ENCODE measurements at regions not wholly inside any gene's neighbourhood (a gene's known extent, or its start where the extent isn't known, plus 50 kb on each side); places are given as distances from the start of the nearest gene placed in this dataset.

- H4K20me1 ChIP-seq (ENCODE audit: low read depth, low read length): no peaks in the 10 kb centered on the region
- no peaks in the 10 kb centered on the region for H3K9me2 ChIP-seq (replicated peaks; ENCODE audit: insufficient read depth, low read length)
- no peak overlapping the region for H3K9ac ChIP-seq (ENCODE audit: low read length)
- no peak overlapping the region for H2AFZ ChIP-seq (ENCODE audit: low read depth, low read length, severe bottlenecking)
- H3K36me3 ChIP-seq (ENCODE audit: low read length): no peaks in the 10 kb centered on the region
- H3K4me3 ChIP-seq (ENCODE audit: insufficient read depth, low read length, poor library complexity, severe bottlenecking): no peak overlapping the region
- peaks cover 4% of the 10 kb centered on the region; the same call in 1 of the 2 replicates for H3K9me3 ChIP-seq (ENCODE audit: insufficient read depth, low read length)
- no peaks in the 10 kb centered on the region for H3K79me2 ChIP-seq (ENCODE audit: insufficient read depth, low read length)
- no peak for TF ChIP-seq EZH2phosphoT487 (conservative IDR thresholded peaks at IDR 0.05; ENCODE audit: low read length)
- no peak for TF ChIP-seq CTCF (IDR thresholded peaks at IDR 0.05; ENCODE audit: insufficient read depth, low read length, poor library complexity, severe bottlenecking)
- H3K4me2 ChIP-seq (ENCODE audit: low read depth, low read length, poor library complexity, severe bottlenecking): no peak overlapping the region
- H3F3A ChIP-seq (ENCODE audit: insufficient read depth): no peaks in the 10 kb centered on the region
- H3K27ac ChIP-seq (ENCODE audit: low read depth, low read length): no peak overlapping the region
- no peaks in the 10 kb centered on the region for H3K27me3 ChIP-seq (ENCODE audit: low read length)
Observed at GRCh38 chr22:48224332-48224731, 1461.9 kb downstream of the TBC1D22A start.

GRCh38 chr22:48223488-48224190 lies 1461.2 kb downstream of the TBC1D22A start:
- Histone ChIP-seq H2AFZ (ENCODE audit: low read depth, low read length, severe bottlenecking) (no peak overlapping the region), H3K27me3 (ENCODE audit: low read length) (no peaks in the 10 kb centered on the region), H3K9me2 (replicated peaks; ENCODE audit: insufficient read depth, low read length) (no peaks in the 10 kb centered on the region), H3K79me2 (ENCODE audit: insufficient read depth, low read length) (no peaks in the 10 kb centered on the region), H3K9me3 (ENCODE audit: insufficient read depth, low read length) (peaks cover 4% of the 10 kb centered on the region; the same call in 1 of the 2 replicates), H3K4me2 (ENCODE audit: low read depth, low read length, poor library complexity, severe bottlenecking) (no peak overlapping the region), H3K36me3 (ENCODE audit: low read length) (no peaks in the 10 kb centered on the region), H3K4me3 (ENCODE audit: insufficient read depth, low read length, poor library complexity, severe bottlenecking) (no peak overlapping the region), H3K27ac (ENCODE audit: low read depth, low read length) (no peak overlapping the region), H3F3A (ENCODE audit: insufficient read depth) (no peaks in the 10 kb centered on the region), H3K9ac (ENCODE audit: low read length) (no peak overlapping the region), H4K20me1 (ENCODE audit: low read depth, low read length) (no peaks in the 10 kb centered on the region)
- no peak for TF ChIP-seq EZH2phosphoT487 (conservative IDR thresholded peaks at IDR 0.05; ENCODE audit: low read length)
- no peak for TF ChIP-seq CTCF (IDR thresholded peaks at IDR 0.05; ENCODE audit: insufficient read depth, low read length, poor library complexity, severe bottlenecking)

- Histone ChIP-seq H3K27ac (ENCODE audit: low read depth, low read length) (no peak overlapping the region), H3K9me3 (ENCODE audit: insufficient read depth, low read length) (peaks cover 4% of the 10 kb centered on the region; the same call in 1 of the 2 replicates), H3K79me2 (ENCODE audit: insufficient read depth, low read length) (no peaks in the 10 kb centered on the region), H3F3A (ENCODE audit: insufficient read depth) (no peaks in the 10 kb centered on the region), H3K9ac (ENCODE audit: low read length) (no peak overlapping the region), H3K36me3 (ENCODE audit: low read length) (no peaks in the 10 kb centered on the region), H3K4me2 (ENCODE audit: low read depth, low read length, poor library complexity, severe bottlenecking) (no peak overlapping the region), H3K4me3 (ENCODE audit: insufficient read depth, low read length, poor library complexity, severe bottlenecking) (no peak overlapping the region), H3K9me2 (replicated peaks; ENCODE audit: insufficient read depth, low read length) (no peaks in the 10 kb centered on the region), H4K20me1 (ENCODE audit: low read depth, low read length) (no peaks in the 10 kb centered on the region), H2AFZ (ENCODE audit: low read depth, low read length, severe bottlenecking) (no peak overlapping the region), H3K27me3 (ENCODE audit: low read length) (no peaks in the 10 kb centered on the region)
- no peak for TF ChIP-seq CTCF (IDR thresholded peaks at IDR 0.05; ENCODE audit: insufficient read depth, low read length, poor library complexity, severe bottlenecking)
- no peak for TF ChIP-seq EZH2phosphoT487 (conservative IDR thresholded peaks at IDR 0.05; ENCODE audit: low read length)
Observed at GRCh38 chr22:48222742-48223487, 1460.5 kb downstream of the TBC1D22A start.
